ENCODE measurements at regions not wholly inside any gene's neighbourhood (a gene's known extent, or its start where the extent isn't known, plus 50 kb on each side); places are given as distances from the start of the nearest gene placed in this dataset.

DNA sequence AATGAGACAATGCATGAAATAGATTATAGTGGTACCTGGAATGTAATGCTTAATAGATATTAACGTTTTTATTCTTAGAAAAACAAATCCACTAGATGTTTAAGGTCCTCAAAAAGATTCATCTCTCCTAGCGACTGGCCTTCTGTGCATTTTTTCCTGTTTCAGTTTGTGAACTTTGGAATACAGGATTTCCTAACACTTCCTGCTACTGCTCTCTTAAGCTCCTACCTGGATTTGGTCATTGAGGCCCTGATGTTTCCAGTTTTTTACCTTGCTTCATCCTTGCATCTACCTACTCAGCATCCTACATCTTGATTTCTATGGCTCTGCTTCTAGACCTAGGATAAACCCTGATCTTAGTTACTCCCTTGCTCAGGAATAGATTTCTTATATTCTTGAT lies 188.4 kb downstream of the ABCC12 start:
- Histone ChIP-seq H3K9me3 (ENCODE audit: low read depth, low read length) (no peaks in the 10 kb centered on the region), H3K79me2 (ENCODE audit: insufficient read depth, low read length) (no peaks in the 10 kb centered on the region), H4K20me1 (ENCODE audit: insufficient read depth, low read length) (no peaks in the 10 kb centered on the region), H3K4me3 (ENCODE audit: insufficient read depth, low read length) (no peak overlapping the region), H2AFZ (ENCODE audit: low read length) (no peak overlapping the region), H3K4me2 (ENCODE audit: insufficient read depth, low read length) (no peak overlapping the region), H3K36me3 (ENCODE audit: insufficient read depth, low read length) (no peaks in the 10 kb centered on the region), H3K4me1 (ENCODE audit: insufficient read depth, low read length) (no peaks in the 10 kb centered on the region), H3K27ac (ENCODE audit: low read depth, low read length) (no peak overlapping the region), H3K27me3 (ENCODE audit: insufficient read depth, low read length) (no peaks in the 10 kb centered on the region)
- no peak for DNase-seq (ENCODE audit: insufficient read length, low spot score, missing footprints)
- TF ChIP-seq, protein P1, sequence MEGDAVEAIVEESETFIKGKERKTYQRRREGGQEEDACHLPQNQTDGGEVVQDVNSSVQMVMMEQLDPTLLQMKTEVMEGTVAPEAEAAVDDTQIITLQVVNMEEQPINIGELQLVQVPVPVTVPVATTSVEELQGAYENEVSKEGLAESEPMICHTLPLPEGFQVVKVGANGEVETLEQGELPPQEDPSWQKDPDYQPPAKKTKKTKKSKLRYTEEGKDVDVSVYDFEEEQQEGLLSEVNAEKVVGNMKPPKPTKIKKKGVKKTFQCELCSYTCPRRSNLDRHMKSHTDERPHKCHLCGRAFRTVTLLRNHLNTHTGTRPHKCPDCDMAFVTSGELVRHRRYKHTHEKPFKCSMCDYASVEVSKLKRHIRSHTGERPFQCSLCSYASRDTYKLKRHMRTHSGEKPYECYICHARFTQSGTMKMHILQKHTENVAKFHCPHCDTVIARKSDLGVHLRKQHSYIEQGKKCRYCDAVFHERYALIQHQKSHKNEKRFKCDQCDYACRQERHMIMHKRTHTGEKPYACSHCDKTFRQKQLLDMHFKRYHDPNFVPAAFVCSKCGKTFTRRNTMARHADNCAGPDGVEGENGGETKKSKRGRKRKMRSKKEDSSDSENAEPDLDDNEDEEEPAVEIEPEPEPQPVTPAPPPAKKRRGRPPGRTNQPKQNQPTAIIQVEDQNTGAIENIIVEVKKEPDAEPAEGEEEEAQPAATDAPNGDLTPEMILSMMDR (IDR thresholded peaks at IDR 0.05; ENCODE audit: extremely low read depth, low read depth, low read length): no peak

DNA sequence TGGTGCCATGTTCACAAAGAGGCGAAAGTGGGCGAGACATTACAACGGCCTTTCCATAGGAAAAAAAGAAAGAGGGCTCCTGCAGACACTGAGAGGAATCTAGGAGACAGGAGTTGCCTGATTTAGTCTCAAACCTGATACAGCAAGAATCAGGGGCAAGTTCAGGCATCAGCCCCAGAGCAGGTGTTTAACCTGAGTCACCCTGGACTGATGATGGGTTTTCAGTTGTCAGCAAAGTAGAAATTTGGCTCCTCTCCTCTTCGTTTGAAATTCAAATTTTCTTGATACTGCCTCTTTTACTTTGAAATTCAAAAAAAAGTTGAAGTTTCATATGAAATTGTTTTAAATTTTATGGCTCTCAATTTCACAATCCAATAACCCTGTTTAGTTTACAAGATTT lies 189.5 kb downstream of the ABCC12 start:
- H3K79me2 ChIP-seq (ENCODE audit: insufficient read depth, low read length): no peaks in the 10 kb centered on the region
- no peaks in the 10 kb centered on the region for H3K9me3 ChIP-seq (ENCODE audit: low read depth, low read length)
- H3K4me2 ChIP-seq (ENCODE audit: insufficient read depth, low read length): no peak overlapping the region
- no peaks in the 10 kb centered on the region for H3K36me3 ChIP-seq (ENCODE audit: insufficient read depth, low read length)
- DNase-seq (ENCODE audit: insufficient read length, low spot score, missing footprints): no peak
- no peaks in the 10 kb centered on the region for H3K4me1 ChIP-seq (ENCODE audit: insufficient read depth, low read length)
- no peaks in the 10 kb centered on the region for H3K27me3 ChIP-seq (ENCODE audit: insufficient read depth, low read length)
- no peak overlapping the region for H3K27ac ChIP-seq (ENCODE audit: low read depth, low read length)
- H2AFZ ChIP-seq (ENCODE audit: low read length): no peak overlapping the region
- TF ChIP-seq, protein P1 (IDR thresholded peaks at IDR 0.05; ENCODE audit: extremely low read depth, low read depth, low read length): no peak
- no peak overlapping the region for H3K4me3 ChIP-seq (ENCODE audit: insufficient read depth, low read length)
- H4K20me1 ChIP-seq (ENCODE audit: insufficient read depth, low read length): no peaks in the 10 kb centered on the region

GRCh38 chr16:47965439-47965838 lies 190.4 kb downstream of the ABCC12 start:
- Histone ChIP-seq H4K20me1 (ENCODE audit: insufficient read depth, low read length) (no peaks in the 10 kb centered on the region), H3K79me2 (ENCODE audit: insufficient read depth, low read length) (no peaks in the 10 kb centered on the region), H3K27ac (ENCODE audit: low read depth, low read length) (no peak overlapping the region), H3K4me2 (ENCODE audit: insufficient read depth, low read length) (no peak overlapping the region), H3K9me3 (ENCODE audit: low read depth, low read length) (no peaks in the 10 kb centered on the region), H2AFZ (ENCODE audit: low read length) (no peak overlapping the region), H3K36me3 (ENCODE audit: insufficient read depth, low read length) (no peaks in the 10 kb centered on the region), H3K27me3 (ENCODE audit: insufficient read depth, low read length) (no peaks in the 10 kb centered on the region), H3K4me1 (ENCODE audit: insufficient read depth, low read length) (no peaks in the 10 kb centered on the region), H3K4me3 (ENCODE audit: insufficient read depth, low read length) (no peak overlapping the region)
- DNase-seq (ENCODE audit: insufficient read length, low spot score, missing footprints): no peak
- TF ChIP-seq, protein P1 (IDR thresholded peaks at IDR 0.05; ENCODE audit: extremely low read depth, low read depth, low read length): no peak

DNA sequence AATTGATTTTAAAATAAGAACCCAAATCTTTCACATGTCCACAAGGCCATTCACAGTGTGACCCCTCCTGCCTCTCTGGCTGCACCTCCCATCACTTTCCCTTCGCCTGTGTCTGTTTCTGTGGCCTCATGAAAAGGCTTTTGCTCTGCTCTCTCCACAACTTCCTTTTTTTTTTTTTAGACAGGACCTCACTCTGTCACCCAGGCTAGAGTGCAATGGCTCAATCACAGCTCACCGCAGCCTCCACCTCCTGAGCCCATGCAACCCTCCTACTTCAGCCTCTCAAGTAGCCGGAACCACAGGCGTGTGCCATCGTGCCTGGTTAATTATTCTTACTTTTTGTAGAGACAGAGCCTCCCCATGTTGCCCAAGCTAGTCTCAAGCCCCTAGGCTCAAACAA lies 197.1 kb downstream of the ABCC12 start:
- H3K4me1 ChIP-seq (ENCODE audit: insufficient read depth, low read length): no peaks in the 10 kb centered on the region
- H3K4me3 ChIP-seq (ENCODE audit: insufficient read depth, low read length): no peak overlapping the region
- no peaks in the 10 kb centered on the region for H3K9me3 ChIP-seq (ENCODE audit: low read depth, low read length)
- no peaks in the 10 kb centered on the region for H3K36me3 ChIP-seq (ENCODE audit: insufficient read depth, low read length)
- TF ChIP-seq, protein P1 (IDR thresholded peaks at IDR 0.05; ENCODE audit: extremely low read depth, low read depth, low read length): no peak
- H4K20me1 ChIP-seq (ENCODE audit: insufficient read depth, low read length): no peaks in the 10 kb centered on the region
- H3K27me3 ChIP-seq (ENCODE audit: insufficient read depth, low read length): no peaks in the 10 kb centered on the region
- no peak overlapping the region for H3K27ac ChIP-seq (ENCODE audit: low read depth, low read length)
- H3K79me2 ChIP-seq (ENCODE audit: insufficient read depth, low read length): no peaks in the 10 kb centered on the region
- no peak overlapping the region for H2AFZ ChIP-seq (ENCODE audit: low read length)
- no peak overlapping the region for H3K4me2 ChIP-seq (ENCODE audit: insufficient read depth, low read length)
- DNase-seq (ENCODE audit: insufficient read length, low spot score, missing footprints): no peak
